ENCODE measurements at regions not wholly inside any gene's neighbourhood (a gene's known extent, or its start where the extent isn't known, plus 50 kb on each side); places are given as distances from the start of the nearest gene placed in this dataset.

GRCh38 chr3:99315896-99316295 is 322.5 kb upstream of the COL8A1 start:
- TF ChIP-seq CTCF (IDR thresholded peaks at IDR 0.05; ENCODE audit: poor library complexity) (no peak), EZH2phosphoT487 (IDR thresholded peaks at IDR 0.05; ENCODE audit: low read depth, severe bottlenecking, unreplicated experiment) (no peak), EZH2 (IDR thresholded peaks at IDR 0.05; ENCODE audit: borderline replicate concordance) (no peak)
